GM12865 (cell line): ENCODE measurements at regions not wholly inside any gene's neighbourhood (a gene's known extent, or its start where the extent isn't known, plus 50 kb on each side); places are given as distances from the start of the nearest gene placed in this dataset.
A peak's percentile ranks its signal among the peaks of the same experiment; 100 is the strongest.

Experiments used
- DNase-seq: peaks from one replicate; pipeline ENCODE4 v3.0.0; 2010; ENCODE audit warnings: low read depth
- H3K4me3 ChIP-seq: 2 replicates; pipeline ENCODE4 v1.5.1; 2011; ENCODE audit warnings: mild to moderate bottlenecking, low read depth, low read length, control low read depth
- TF ChIP-seq, protein P1 (sequence below): IDR thresholded peaks from 2 replicates; pipeline ENCODE4 v1.5.1; 2011; ENCODE audit warnings: low read length, control low read depth, low read depth, inconsistent platforms; ENCODE audit not compliant: insufficient read depth; ENCODE audit errors: missing control alignments

DNA sequence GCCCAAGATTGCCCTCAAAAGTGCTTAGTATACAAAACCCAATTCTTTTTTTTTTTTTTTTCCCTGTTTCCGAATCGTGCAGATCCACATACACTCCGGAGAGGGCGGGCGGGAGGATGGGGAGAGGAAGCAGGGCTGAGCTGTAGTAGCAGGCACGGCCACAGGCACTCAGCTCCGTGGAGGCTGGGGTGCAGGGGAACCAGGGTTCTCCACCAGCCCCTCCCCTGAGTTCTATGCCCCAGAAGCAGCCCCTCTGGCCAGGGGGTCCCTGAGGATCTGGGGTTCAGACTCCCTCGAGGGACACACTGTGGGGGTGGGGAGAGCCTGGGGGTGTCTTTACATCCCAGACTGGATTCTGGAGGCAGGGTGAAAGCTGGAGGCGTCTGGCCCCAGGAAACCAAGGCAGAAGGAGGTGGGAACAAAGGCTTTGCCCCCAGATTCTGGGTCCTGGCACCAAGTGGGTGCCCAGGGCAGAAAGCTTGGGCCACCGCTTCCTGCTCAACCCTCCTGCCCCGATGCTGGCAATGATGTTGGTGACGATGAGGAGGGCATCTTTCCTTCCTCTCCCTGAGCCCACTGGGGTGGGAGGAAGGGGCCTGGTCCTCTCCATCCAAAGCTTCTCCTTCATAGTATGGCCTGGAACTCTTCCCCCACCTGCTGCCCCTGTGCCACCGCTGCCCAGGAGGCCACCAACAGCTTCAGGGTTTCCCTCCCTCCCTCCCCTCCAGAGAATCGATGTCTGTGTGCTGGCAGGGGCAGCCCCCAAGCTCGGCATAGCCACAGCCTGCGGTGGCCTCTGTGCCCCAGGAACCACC is 106.4 kb upstream of the TARDBP start:
- DNase-seq, result no peak
- no peak overlapping the region for H3K4me3 ChIP-seq
- TF ChIP-seq, protein P1, sequence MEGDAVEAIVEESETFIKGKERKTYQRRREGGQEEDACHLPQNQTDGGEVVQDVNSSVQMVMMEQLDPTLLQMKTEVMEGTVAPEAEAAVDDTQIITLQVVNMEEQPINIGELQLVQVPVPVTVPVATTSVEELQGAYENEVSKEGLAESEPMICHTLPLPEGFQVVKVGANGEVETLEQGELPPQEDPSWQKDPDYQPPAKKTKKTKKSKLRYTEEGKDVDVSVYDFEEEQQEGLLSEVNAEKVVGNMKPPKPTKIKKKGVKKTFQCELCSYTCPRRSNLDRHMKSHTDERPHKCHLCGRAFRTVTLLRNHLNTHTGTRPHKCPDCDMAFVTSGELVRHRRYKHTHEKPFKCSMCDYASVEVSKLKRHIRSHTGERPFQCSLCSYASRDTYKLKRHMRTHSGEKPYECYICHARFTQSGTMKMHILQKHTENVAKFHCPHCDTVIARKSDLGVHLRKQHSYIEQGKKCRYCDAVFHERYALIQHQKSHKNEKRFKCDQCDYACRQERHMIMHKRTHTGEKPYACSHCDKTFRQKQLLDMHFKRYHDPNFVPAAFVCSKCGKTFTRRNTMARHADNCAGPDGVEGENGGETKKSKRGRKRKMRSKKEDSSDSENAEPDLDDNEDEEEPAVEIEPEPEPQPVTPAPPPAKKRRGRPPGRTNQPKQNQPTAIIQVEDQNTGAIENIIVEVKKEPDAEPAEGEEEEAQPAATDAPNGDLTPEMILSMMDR, result no peak

GRCh38 chr1:10906866-10907519 is 105.5 kb upstream of the TARDBP start:
- TF ChIP-seq, protein P1, result no peak
- DNase-seq, result no peak
- H3K4me3 ChIP-seq, result no peak overlapping the region

DNA sequence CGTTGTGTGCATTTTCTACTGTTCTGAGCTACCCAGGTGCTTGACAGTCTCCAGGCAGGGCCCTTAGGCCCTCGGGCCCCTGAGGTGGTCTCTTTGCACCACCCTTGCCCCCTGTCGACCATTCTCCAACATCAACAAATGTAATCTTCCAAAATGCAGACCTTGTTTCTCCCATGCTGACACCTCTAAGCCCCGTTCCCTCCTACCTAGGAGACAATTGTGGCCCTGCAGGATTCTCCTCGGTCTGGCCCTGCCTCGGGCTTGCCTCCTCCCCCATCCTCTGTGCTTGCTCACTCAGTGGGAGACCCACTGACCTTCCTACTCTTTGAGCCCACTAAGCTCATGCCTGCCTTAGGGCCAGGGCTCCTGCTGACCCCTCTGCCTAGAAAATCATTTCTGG is 104.2 kb upstream of the TARDBP start:
- DNase-seq, result no peak
- TF ChIP-seq, protein P1, result no peak
- H3K4me3 ChIP-seq, result no peak overlapping the region

GRCh38 chr1:10909697-10910680 is 102.5 kb upstream of the TARDBP start:
- H3K4me3 ChIP-seq, result no peak overlapping the region
- TF ChIP-seq, protein P1, result peak; percentile 68
- peak; percentile 72 for DNase-seq

DNA sequence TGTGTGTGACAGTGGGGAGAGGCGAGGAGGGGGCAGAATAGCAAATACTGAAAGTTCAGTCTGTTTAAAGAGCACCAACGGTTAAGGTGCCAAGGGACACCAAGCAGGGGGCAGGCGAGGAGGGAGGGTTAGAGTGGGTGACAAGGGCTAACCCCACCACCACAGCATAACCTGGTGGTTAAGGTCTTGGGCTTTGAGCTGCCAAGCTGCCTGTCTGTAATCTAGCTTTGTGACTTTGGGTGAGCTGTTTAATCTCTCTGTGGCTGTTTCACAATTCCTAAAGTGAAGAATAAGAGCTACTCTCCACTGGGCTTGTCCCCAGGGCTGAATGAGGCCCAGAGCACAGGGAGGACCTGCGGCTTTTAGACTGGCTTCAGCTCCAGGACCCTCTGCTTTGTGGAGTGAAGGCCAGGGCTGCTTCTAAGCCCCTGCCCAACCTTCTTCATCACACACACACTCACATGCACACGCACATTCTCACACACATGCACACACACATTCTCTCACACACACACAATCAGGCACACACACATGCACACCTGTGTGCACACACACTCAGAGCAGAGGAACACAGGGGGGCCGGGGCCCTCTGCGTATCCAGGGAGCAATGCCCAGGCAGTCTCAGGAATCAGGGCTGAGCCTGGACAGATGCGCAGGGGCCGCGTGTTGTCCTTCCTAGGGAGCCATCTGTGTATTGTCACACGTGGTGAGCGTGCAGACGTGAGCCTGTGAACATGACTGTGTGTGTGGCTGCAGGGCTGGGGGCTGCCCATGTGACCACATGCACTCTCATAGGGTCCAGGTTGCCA is 101.6 kb upstream of the TARDBP start:
- no peak overlapping the region for H3K4me3 ChIP-seq
- TF ChIP-seq, protein P1, result no peak
- DNase-seq, result no peak
